ENCODE measurements at regions not wholly inside any gene's neighbourhood (a gene's known extent, or its start where the extent isn't known, plus 50 kb on each side); places are given as distances from the start of the nearest gene placed in this dataset.
A peak's percentile ranks its signal among the peaks of the same experiment; 100 is the strongest.
"Not testable (repeated sequence)": the region's sequence is repeated elsewhere in the genome, so short reads cannot be mapped to it uniquely, and the experiment has no call there.

DNA sequence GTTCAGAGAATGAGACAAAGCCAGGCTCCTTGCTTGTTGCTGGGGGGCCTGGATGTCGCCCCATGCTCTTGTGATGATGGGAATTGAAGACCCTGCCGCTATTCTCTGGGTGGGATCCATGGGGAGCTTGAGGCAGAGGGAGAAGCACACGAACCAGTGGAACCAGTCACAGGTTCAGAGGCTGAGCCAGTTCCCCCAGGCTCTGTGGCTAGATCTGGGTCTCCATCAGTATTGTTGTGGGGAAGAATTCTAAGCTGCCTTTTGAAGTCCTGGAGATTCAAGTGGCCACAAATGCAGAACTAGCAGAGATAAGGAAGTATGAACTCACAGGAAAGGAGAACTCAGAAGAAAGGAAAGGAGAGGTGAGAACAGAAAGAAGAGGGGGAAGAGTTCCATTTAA, 219.4 kb downstream of the MSX2 start:
- Histone ChIP-seq H3K36me3 (no peaks in the 10 kb centered on the region), H3K9me3 (no peaks in the 10 kb centered on the region), H3K4me1 (no peaks in the 10 kb centered on the region), H3K27me3 (peaks cover 0 to 39% (median 0%) of the 10 kb centered on the region in 4 donors), H3K27ac (no peak overlapping the region), H3K4me3 (no peak overlapping the region)
- intact Hi-C loops (cut with DNase I) = no loop called here
- 67 to 68% methylated on average over 2 to 3 of the region's 3 CpGs for WGBS, 2 donors
- TF ChIP-seq, protein P1, sequence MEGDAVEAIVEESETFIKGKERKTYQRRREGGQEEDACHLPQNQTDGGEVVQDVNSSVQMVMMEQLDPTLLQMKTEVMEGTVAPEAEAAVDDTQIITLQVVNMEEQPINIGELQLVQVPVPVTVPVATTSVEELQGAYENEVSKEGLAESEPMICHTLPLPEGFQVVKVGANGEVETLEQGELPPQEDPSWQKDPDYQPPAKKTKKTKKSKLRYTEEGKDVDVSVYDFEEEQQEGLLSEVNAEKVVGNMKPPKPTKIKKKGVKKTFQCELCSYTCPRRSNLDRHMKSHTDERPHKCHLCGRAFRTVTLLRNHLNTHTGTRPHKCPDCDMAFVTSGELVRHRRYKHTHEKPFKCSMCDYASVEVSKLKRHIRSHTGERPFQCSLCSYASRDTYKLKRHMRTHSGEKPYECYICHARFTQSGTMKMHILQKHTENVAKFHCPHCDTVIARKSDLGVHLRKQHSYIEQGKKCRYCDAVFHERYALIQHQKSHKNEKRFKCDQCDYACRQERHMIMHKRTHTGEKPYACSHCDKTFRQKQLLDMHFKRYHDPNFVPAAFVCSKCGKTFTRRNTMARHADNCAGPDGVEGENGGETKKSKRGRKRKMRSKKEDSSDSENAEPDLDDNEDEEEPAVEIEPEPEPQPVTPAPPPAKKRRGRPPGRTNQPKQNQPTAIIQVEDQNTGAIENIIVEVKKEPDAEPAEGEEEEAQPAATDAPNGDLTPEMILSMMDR (IDR thresholded peaks at IDR 0.05) = no peak
- no peak for TF ChIP-seq POLR2A (IDR thresholded peaks at IDR 0.05)
- DNase-seq = no peak

DNA sequence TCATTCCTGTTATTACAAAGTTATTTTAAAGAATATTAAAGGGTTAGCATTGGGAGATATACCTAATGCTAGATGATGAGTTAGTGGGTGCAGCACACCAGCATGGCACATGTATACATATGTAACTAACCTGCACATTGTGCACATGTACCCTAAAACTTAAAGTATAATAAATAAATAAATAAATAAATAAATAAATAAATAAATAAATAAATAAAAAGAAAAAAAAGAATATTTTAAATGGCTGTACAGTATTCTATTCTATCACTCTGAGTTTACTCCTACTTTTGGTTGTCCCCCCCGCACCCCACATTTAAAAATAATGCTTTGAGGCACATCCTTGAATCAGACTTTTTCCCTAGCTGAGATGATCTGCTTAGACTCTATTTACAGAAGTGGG, 218.6 kb downstream of the MSX2 start:
- H3K4me3 ChIP-seq; DNase-seq; H3K9me3 ChIP-seq; H3K36me3 ChIP-seq; H3K4me1 ChIP-seq; intact Hi-C loops (cut with DNase I); H3K27ac ChIP-seq: not testable (repeated sequence)
- 65 to 88% methylated on average over 1 of the region's 1 CpG for WGBS, 2 donors
- peaks cover 0 to 33% (median 0%) of the 10 kb centered on the region in 4 donors for H3K27me3 ChIP-seq

DNA sequence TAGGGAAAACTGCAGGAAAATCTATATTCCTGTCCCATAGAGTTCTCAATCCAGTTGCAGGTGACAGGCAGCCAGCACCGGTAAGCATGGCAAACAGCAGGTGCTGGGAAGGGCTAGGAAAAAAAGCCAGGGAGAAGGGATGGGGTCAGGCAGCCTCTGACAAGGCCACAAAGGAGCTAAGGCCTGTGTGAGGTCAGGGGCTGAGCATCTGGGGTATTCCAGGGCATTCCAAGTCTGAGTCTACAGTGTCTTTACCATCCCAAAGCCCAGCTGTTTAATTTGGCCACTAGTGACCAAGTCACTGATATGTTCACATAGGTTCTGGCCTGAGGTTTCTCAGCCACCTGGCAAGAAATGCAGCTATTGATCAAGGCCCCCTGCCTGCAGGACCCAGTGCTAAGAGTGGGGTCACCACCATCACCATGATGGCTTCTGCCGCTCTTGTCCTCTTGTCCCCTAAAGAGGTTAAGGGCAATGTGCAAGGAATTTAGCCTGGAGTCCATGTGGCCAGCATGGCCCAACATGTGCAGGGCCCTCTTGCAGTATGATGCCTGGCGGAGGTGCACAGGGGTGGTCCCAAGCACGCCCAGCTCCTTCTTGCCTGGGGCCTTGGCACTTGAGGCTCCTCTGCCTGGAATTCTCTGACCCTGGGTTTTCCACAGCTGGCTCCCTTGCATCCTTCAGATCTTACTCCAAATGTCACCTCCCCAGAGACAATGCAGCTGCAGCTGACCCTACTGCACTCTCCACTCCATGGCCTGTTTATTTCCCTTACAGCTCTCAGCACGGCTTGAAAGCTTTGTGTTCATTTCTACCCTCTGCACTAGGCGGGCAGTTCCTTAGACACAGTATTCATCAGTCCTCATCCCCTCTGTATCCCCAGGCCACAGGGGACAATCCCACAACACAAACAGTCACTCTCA, 213.1 kb downstream of the MSX2 start:
- H3K27me3 ChIP-seq = peaks cover 0 to 16% (median 0%) of the 10 kb centered on the region in 4 donors
- WGBS, 2 donors = 66 to 68% methylated on average over 5 to 6 of the region's 6 CpGs
- no peak overlapping the region for H3K4me3 ChIP-seq
- no peak overlapping the region for H3K27ac ChIP-seq
- DNase-seq = no peak
- intact Hi-C loops (cut with DNase I) = no loop called here
- no peaks in the 10 kb centered on the region for H3K36me3 ChIP-seq
- TF ChIP-seq POLR2A (IDR thresholded peaks at IDR 0.05) = no peak
- TF ChIP-seq, protein P1 (IDR thresholded peaks at IDR 0.05) = no peak
- no peaks in the 10 kb centered on the region for H3K9me3 ChIP-seq
- peaks cover 0 to 4% (median 0%) of the 10 kb centered on the region in 3 donors for H3K4me1 ChIP-seq

DNA sequence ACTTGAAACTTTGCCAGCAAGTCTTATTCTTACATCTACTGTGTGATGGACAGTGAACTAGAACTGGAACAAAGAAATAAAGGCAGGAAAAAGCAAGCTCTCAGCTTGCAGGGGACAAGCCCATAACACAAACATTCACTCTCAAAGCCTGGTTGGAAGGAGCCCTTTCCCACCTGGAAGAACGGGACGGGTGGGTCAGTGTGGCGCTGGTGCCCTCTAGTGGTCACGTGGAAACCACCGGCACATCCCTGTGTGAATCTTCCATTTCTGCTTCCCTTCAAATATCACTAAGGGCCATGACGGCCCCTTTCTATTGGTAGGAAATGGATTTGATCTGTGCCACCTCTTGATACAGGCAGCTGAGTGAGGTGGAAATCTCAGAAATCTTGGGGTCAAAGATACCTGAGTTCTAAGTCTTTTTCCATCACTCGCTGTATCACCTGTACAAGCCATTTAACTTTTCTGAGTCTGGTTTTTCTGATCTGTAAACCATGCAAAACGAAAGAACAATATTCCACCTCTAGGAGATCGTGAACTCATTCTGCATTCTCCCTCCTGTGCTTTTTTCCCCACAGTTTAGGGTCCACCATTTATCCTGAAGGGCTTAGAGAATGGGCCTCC, 211.6 kb downstream of the MSX2 start:
- no peak overlapping the region for H3K27ac ChIP-seq
- H3K4me1 ChIP-seq = peaks cover 0 to 4% (median 0%) of the 10 kb centered on the region in 3 donors
- intact Hi-C loops (cut with DNase I) = no loop called here
- peaks cover 0 to 18% (median 0%) of the 10 kb centered on the region in 4 donors for H3K27me3 ChIP-seq
- no peaks in the 10 kb centered on the region for H3K36me3 ChIP-seq
- WGBS, 2 donors = 15 to 21% methylated on average over 9 of the region's 9 CpGs
- H3K4me3 ChIP-seq = no peak overlapping the region
- no peak for DNase-seq
- H3K9me3 ChIP-seq = no peaks in the 10 kb centered on the region
- TF ChIP-seq, protein P1 (IDR thresholded peaks at IDR 0.05) = peak; percentile 55 to 86 (median 70)
- no peak for TF ChIP-seq POLR2A (IDR thresholded peaks at IDR 0.05)

DNA sequence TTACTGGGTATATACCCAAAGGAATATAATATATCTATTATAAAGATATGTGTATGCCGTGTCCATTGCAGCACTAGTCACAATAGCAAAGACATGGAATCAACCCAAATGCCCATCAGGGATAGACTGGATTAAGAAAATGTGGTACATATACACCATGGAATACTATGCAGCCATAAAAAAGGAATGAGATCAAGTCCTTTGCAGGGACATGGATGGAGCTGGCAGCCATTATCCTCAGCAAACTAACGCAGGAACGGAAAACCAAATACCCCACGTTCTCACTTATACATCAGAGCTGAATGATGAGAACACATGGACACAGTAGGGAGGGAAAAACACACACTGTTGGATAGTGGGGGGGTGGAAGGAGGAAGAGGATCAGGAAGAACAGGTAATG, 206.7 kb downstream of the MSX2 start:
- 92 to 97% methylated on average over 4 of the region's 4 CpGs for WGBS, 2 donors
- not testable (repeated sequence) for H3K4me1 ChIP-seq

DNA sequence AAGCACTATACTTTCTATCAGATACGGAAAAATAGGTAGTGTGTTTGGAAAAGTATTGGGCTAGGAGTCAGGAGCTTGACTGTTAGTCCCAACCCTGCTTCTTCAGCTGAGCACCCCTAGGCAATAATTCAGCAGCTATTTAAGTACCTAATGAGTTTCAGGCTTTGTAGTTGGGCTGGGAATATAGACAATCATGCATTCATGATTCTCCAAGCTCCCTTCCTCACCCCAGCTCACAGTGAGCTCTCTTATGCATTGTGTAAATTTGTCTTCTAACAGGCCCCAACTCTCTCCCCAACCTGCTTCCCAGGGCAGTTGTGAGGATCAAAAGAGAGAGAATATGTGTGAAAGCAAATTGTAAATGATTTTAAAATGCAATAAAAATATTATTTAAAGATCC, 201.2 kb downstream of the MSX2 start:
- 80 to 92% methylated on average over 1 of the region's 1 CpG for WGBS, 2 donors
- intact Hi-C loops (cut with DNase I) = no loop called here
- no peak for DNase-seq
- Histone ChIP-seq H3K9me3 (no peaks in the 10 kb centered on the region), H3K27me3 (no peaks in the 10 kb centered on the region), H3K27ac (no peak overlapping the region), H3K4me3 (no peak overlapping the region), H3K4me1 (no peaks in the 10 kb centered on the region), H3K36me3 (no peaks in the 10 kb centered on the region)
- no peak for TF ChIP-seq POLR2A (IDR thresholded peaks at IDR 0.05)
- TF ChIP-seq, protein P1 (IDR thresholded peaks at IDR 0.05) = no peak

More for the DNA sequence above, 206.7 kb downstream of the MSX2 start:
- intact Hi-C loops (cut with DNase I); H3K9me3 ChIP-seq; H3K36me3 ChIP-seq; H3K4me3 ChIP-seq; DNase-seq; H3K27me3 ChIP-seq; H3K27ac ChIP-seq: not testable (repeated sequence)

All from esophagus squamous epithelium (tissue), 5 donors.